ENCODE measurements at regions not wholly inside any gene's neighbourhood (a gene's known extent, or its start where the extent isn't known, plus 50 kb on each side); places are given as distances from the start of the nearest gene placed in this dataset.

GRCh38 chr10:131532745-131533341 lies 221.3 kb upstream of the TCERG1L start:
- Mint-ChIP-seq H3K36me3 (ENCODE audit: insufficient read depth, unreplicated experiment) (no peaks in the 10 kb centered on the region), H3K27ac (ENCODE audit: unreplicated experiment) (no peak overlapping the region), H3K4me3 (ENCODE audit: low read depth, unreplicated experiment) (no peak overlapping the region), H3K27me3 (ENCODE audit: unreplicated experiment) (peaks cover 22% of the 10 kb centered on the region), H3K4me1 (ENCODE audit: low read depth, unreplicated experiment) (no peaks in the 10 kb centered on the region), H3K9me3 (ENCODE audit: low read depth, unreplicated experiment) (no peaks in the 10 kb centered on the region)
- no peak for DNase-seq
- BruUV-seq (replicated peaks) = no TSS peak
- TF ChIP-seq CTCF (IDR thresholded peaks at IDR 0.05; ENCODE audit: unreplicated experiment) = no peak
- CTCF ChIA-PET = no interaction called here
- intact Hi-C loops (cut with micrococcal nuclease; ENCODE audit: unreplicated experiment) = no loop called here

- CTCF ChIA-PET = no interaction called here
- Mint-ChIP-seq H3K27me3 (ENCODE audit: unreplicated experiment) (peaks cover 33% of the 10 kb centered on the region), H3K36me3 (ENCODE audit: insufficient read depth, unreplicated experiment) (no peaks in the 10 kb centered on the region)
Measured at GRCh38 chr10:131533846-131534526, 222.5 kb upstream of the TCERG1L start.

GRCh38 chr10:131534836-131535235 lies 223.3 kb upstream of the TCERG1L start:
- no peak for DNase-seq
- Mint-ChIP-seq H3K27me3 (ENCODE audit: unreplicated experiment) (peaks cover 36% of the 10 kb centered on the region), H3K36me3 (ENCODE audit: insufficient read depth, unreplicated experiment) (no peaks in the 10 kb centered on the region), H3K27ac (ENCODE audit: unreplicated experiment) (no peak overlapping the region), H3K4me3 (ENCODE audit: low read depth, unreplicated experiment) (no peak overlapping the region), H3K4me1 (ENCODE audit: low read depth, unreplicated experiment) (no peaks in the 10 kb centered on the region), H3K9me3 (ENCODE audit: low read depth, unreplicated experiment) (no peaks in the 10 kb centered on the region)
- no peak for TF ChIP-seq CTCF (IDR thresholded peaks at IDR 0.05; ENCODE audit: unreplicated experiment)
- intact Hi-C loops (cut with micrococcal nuclease; ENCODE audit: unreplicated experiment) = no loop called here
- CTCF ChIA-PET = no interaction called here
- no TSS peak for BruUV-seq (replicated peaks)

More at GRCh38 chr10:131533846-131534526, 222.5 kb upstream of the TCERG1L start:
- Mint-ChIP-seq H3K27ac (ENCODE audit: unreplicated experiment) (no peak overlapping the region), H3K4me1 (ENCODE audit: low read depth, unreplicated experiment) (no peaks in the 10 kb centered on the region), H3K9me3 (ENCODE audit: low read depth, unreplicated experiment) (no peaks in the 10 kb centered on the region), H3K4me3 (ENCODE audit: low read depth, unreplicated experiment) (no peak overlapping the region)
- intact Hi-C loops (cut with micrococcal nuclease; ENCODE audit: unreplicated experiment) = no loop called here
- TF ChIP-seq CTCF (IDR thresholded peaks at IDR 0.05; ENCODE audit: unreplicated experiment) = no peak
- no TSS peak for BruUV-seq (replicated peaks)
- DNase-seq = no peak

GRCh38 chr10:131536676-131537075 lies 225.2 kb upstream of the TCERG1L start:
- TF ChIP-seq CTCF (IDR thresholded peaks at IDR 0.05; ENCODE audit: unreplicated experiment) = no peak
- Mint-ChIP-seq H3K27me3 (ENCODE audit: unreplicated experiment) (peaks cover 54% of the 10 kb centered on the region), H3K9me3 (ENCODE audit: low read depth, unreplicated experiment) (no peaks in the 10 kb centered on the region), H3K27ac (ENCODE audit: unreplicated experiment) (no peak overlapping the region), H3K36me3 (ENCODE audit: insufficient read depth, unreplicated experiment) (no peaks in the 10 kb centered on the region), H3K4me3 (ENCODE audit: low read depth, unreplicated experiment) (no peak overlapping the region), H3K4me1 (ENCODE audit: low read depth, unreplicated experiment) (no peaks in the 10 kb centered on the region)
- DNase-seq = no peak
- intact Hi-C loops (cut with micrococcal nuclease; ENCODE audit: unreplicated experiment) = no loop called here
- CTCF ChIA-PET = no interaction called here
- BruUV-seq (replicated peaks) = no TSS peak

Measured in Calu3 (cell line).